Tibial nerve (tissue), 4 donors: ENCODE measurements at regions not wholly inside any gene's neighbourhood (a gene's known extent, or its start where the extent isn't known, plus 50 kb on each side); places are given as distances from the start of the nearest gene placed in this dataset.

Source experiments
- DNase-seq, 2 donors: peaks; one replicate each; pipeline ENCODE4 v3.0.0-alpha.2; 2019; ENCODE audit warnings: low spot score in 2 of 2
- H3K27ac ChIP-seq, 4 donors: fragments of 200-600 bp; sonication (generic) in 3 of 4; one replicate each; pipeline ENCODE4 v1.5.1; 2017 to 2019; ENCODE audit warnings: mild to moderate bottlenecking in 1 of 4
- H3K27me3 ChIP-seq, 2 donors: fragments of 200-600 bp; sonication (generic) in 1 of 2; one replicate each; pipeline versions ENCODE4 v1.5.1 to v1.6.0; 2017 to 2019
- H3K36me3 ChIP-seq, 3 donors: fragments of 200-600 bp; sonication (generic); one replicate each; pipeline ENCODE4 v1.5.1; 2018 to 2019
- H3K4me1 ChIP-seq, 4 donors: fragments of 200-600 bp; sonication (generic) in 3 of 4; one replicate each; pipeline ENCODE4 v1.5.1; 2017 to 2019
- H3K4me3 ChIP-seq, 4 donors: fragments of 200-600 bp; sonication (generic) in 3 of 4; one replicate each; pipeline ENCODE4 v1.5.1; 2017 to 2019; ENCODE audit warnings: mild to moderate bottlenecking in 1 of 4, moderate library complexity in 1 of 4
- H3K9me3 ChIP-seq, 4 donors: fragments of 200-600 bp; sonication (generic) in 3 of 4; one replicate each; pipeline ENCODE4 v1.5.1; 2017 to 2019
- CTCF ChIP-seq, 5 experiments: fragments of 200-600 bp in 3 of 5; fragments of 450-650 bp in 2 of 5; sonication (generic) in 3 of 5; IDR thresholded peaks; one replicate each; pipeline ENCODE4 v1.5.1; 2016 to 2019; ENCODE audit warnings: antibody characterized with exemption in 5 of 5, mild to moderate bottlenecking in 3 of 5, moderate library complexity in 2 of 5
- EP300 ChIP-seq, 2 donors: sonication (generic); formaldehyde crosslinking; IDR thresholded peaks; one replicate each; pipeline ENCODE4 v1.6.1; 2017; ENCODE audit warnings: antibody characterized with exemption in 2 of 2, mild to moderate bottlenecking in 1 of 2
- POLR2A ChIP-seq, 2 donors: fragments of 450-650 bp; IDR thresholded peaks; one replicate each; pipeline ENCODE4 v1.6.1; 2017; ENCODE audit warnings: antibody characterized with exemption in 2 of 2, mild to moderate bottlenecking in 2 of 2, moderate library complexity in 2 of 2
- WGBS, 2 donors: methylation state at CpG; one replicate each; pipeline ENCODE4 v1.1.5; 2018; 5-methylcytosine and 5-hydroxymethylcytosine counted together

- no peaks in the 10 kb centered on the region for H3K4me1 ChIP-seq
- H3K36me3 ChIP-seq, result no peaks in the 10 kb centered on the region
- H3K9me3 ChIP-seq, result no peaks in the 10 kb centered on the region
- no peaks in the 10 kb centered on the region for H3K27me3 ChIP-seq
- H3K4me3 ChIP-seq, result no peak overlapping the region
- TF ChIP-seq EP300 (IDR thresholded peaks at IDR 0.05) (no peak), CTCF (IDR thresholded peaks at IDR 0.05) (no peak), POLR2A (IDR thresholded peaks at IDR 0.05) (no peak)
- no peak for DNase-seq
- WGBS, 2 donors, result 72 to 75% methylated on average over 14 of the region's 14 CpGs
- no peak overlapping the region for H3K27ac ChIP-seq
Observed at GRCh38 chr11:98455500-98456307, 565.0 kb upstream of the CNTN5 start.

- no peaks in the 10 kb centered on the region for H3K27me3 ChIP-seq
- no peaks in the 10 kb centered on the region for H3K36me3 ChIP-seq
- no peak overlapping the region for H3K27ac ChIP-seq
- H3K4me3 ChIP-seq, result no peak overlapping the region
- H3K4me1 ChIP-seq, result no peaks in the 10 kb centered on the region
- H3K9me3 ChIP-seq, result no peaks in the 10 kb centered on the region
- TF ChIP-seq CTCF (IDR thresholded peaks at IDR 0.05) (no peak), EP300 (IDR thresholded peaks at IDR 0.05) (no peak), POLR2A (IDR thresholded peaks at IDR 0.05) (no peak)
- no peak for DNase-seq
- 84 to 90% methylated on average over 5 of the region's 5 CpGs for WGBS, 2 donors
Observed at GRCh38 chr11:98456308-98456680, 564.5 kb upstream of the CNTN5 start.

- H3K27me3 ChIP-seq, result no peaks in the 10 kb centered on the region
- no peak overlapping the region for H3K27ac ChIP-seq
- no peaks in the 10 kb centered on the region for H3K4me1 ChIP-seq
- DNase-seq, result no peak
- no peak for TF ChIP-seq EP300 (IDR thresholded peaks at IDR 0.05)
- no peak for TF ChIP-seq CTCF (IDR thresholded peaks at IDR 0.05)
- no peak for TF ChIP-seq POLR2A (IDR thresholded peaks at IDR 0.05)
- H3K9me3 ChIP-seq, result no peaks in the 10 kb centered on the region
- no peaks in the 10 kb centered on the region for H3K36me3 ChIP-seq
- no peak overlapping the region for H3K4me3 ChIP-seq
- 81 to 90% methylated on average over 2 of the region's 2 CpGs for WGBS, 2 donors
Observed at GRCh38 chr11:98495016-98495415, 525.7 kb upstream of the CNTN5 start.

DNA sequence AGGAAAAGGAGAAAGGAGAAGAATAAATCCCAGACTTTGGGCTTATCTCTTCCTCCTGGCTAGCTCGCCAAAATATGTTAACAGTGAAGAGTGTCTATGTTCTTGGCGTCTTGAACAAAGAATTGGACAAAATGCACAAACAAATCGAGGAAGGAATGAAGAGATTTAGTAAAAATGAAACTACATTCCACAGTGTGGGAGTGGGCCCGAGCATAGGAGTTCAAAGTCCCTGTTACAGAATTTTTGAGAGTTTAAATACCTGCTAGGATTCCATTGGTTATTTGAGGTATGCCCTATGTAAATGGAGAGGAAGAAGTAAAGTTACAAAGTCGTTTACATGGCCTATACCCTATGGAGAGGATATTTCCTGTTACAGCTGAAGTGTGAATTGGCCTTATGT lies 525.1 kb upstream of the CNTN5 start:
- Histone ChIP-seq H3K27me3 (no peaks in the 10 kb centered on the region), H3K27ac (no peak overlapping the region), H3K9me3 (no peaks in the 10 kb centered on the region), H3K4me1 (no peaks in the 10 kb centered on the region), H3K36me3 (no peaks in the 10 kb centered on the region), H3K4me3 (no peak overlapping the region)
- no peak for DNase-seq
- no peak for TF ChIP-seq POLR2A (IDR thresholded peaks at IDR 0.05)
- TF ChIP-seq EP300 (IDR thresholded peaks at IDR 0.05), result no peak
- TF ChIP-seq CTCF (IDR thresholded peaks at IDR 0.05), result no peak
- 48 to 51% methylated on average over 5 of the region's 5 CpGs for WGBS, 2 donors

- no peak overlapping the region for H3K4me3 ChIP-seq
- no peaks in the 10 kb centered on the region for H3K27me3 ChIP-seq
- no peak overlapping the region for H3K27ac ChIP-seq
- peaks cover 0 to 12% (median 2%) of the 10 kb centered on the region in 4 donors for H3K9me3 ChIP-seq
- TF ChIP-seq POLR2A (IDR thresholded peaks at IDR 0.05) (no peak), CTCF (IDR thresholded peaks at IDR 0.05) (no peak)
- DNase-seq, result no peak
- no peaks in the 10 kb centered on the region for H3K4me1 ChIP-seq
- H3K36me3 ChIP-seq, result no peaks in the 10 kb centered on the region
Observed at GRCh38 chr11:98507208-98507607, 513.5 kb upstream of the CNTN5 start.
